ENCODE measurements at regions not wholly inside any gene's neighbourhood (a gene's known extent, or its start where the extent isn't known, plus 50 kb on each side); places are given as distances from the start of the nearest gene placed in this dataset.
"Not testable (repeated sequence)": the region's sequence is repeated elsewhere in the genome, so short reads cannot be mapped to it uniquely, and the experiment has no call there.

DNA sequence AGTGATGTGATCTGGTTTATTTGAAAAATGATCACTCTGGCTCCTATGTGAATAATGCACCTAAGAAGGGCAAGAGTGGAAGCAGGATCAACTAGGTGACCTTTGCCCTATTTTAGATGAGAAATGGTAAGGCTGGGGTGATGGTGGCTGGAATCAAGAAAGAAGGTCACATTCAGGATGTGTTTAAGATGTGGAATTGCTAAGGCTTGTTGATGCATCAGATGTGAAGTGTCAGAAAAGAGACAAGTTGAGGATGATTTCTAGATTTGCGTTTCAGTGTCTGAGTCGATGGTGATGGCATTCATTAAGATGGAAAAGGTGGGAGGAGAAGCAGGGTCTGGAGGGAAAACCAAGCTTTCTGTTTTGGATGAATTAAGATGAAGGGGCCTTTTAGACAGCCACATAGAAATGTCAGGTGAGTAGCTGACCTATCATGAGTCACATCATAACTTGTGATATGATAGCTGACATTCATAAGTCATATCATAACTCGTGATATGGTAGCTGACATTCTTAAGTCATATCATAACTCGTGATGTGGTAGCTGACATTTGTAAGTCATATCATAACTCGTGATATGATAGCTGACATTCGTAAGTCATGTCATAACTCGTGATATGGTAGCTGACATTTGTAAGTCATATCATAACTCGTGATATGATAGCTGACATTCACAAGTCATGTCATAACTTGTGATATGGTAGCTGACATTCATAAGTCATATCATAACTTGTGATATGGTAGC lies 101.2 kb upstream of the SEC11C start:
- DNase-seq (ENCODE audit: low spot score), result no peak

DNA sequence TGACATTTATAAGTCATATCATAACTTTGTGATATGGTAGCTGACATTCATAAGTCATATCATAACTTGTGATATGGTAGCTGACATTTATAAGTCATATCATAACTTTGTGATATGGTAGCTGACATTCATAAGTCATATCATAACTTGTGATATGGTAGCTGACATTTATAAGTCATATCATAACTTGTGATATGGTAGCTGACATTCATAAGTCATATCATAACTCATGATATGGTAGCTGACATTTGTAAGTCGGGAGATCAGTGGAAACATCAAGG lies 100.7 kb upstream of the SEC11C start:
- DNase-seq (ENCODE audit: low spot score), result not testable (repeated sequence)

DNA sequence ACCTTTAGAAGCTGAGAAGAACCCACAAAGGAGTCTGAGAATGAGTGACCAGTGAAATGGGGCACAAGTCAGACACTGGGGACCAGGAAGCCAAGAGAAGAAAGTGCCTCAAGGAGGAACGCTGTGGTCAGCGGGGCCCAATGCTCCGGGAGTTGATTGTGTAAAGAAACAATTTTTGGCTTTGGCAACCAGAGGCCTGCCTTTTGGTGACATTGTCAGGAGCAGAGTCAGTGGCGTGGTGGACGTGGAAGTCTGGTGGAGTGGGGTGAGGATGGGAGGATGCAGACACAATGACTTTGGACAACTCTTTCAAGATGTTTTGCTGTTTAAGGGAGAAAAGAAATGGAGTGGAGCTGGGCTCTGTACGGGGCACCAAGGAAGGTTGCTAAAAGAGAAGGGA lies 100.2 kb upstream of the SEC11C start:
- DNase-seq (ENCODE audit: low spot score), result no peak

DNA sequence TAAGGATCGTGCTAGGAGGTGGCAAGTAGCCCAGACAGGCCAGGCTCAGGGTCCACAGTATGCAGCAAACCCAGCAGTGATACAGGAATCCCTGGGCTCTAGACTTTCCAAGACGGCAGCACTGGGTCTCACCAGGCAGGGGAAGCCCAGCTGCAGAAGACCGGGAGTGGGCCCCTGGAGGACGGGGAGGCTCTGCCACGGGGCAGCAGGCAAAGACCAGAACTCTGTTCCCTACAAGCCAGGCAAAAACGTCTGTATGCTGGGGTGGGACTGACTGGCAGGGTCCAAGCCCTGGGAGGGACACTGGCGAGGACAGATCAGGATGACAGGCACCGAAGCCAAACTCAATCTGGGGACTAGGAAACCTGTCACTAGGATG lies 98.9 kb upstream of the SEC11C start:
- no peak for DNase-seq (ENCODE audit: low spot score)

DNA sequence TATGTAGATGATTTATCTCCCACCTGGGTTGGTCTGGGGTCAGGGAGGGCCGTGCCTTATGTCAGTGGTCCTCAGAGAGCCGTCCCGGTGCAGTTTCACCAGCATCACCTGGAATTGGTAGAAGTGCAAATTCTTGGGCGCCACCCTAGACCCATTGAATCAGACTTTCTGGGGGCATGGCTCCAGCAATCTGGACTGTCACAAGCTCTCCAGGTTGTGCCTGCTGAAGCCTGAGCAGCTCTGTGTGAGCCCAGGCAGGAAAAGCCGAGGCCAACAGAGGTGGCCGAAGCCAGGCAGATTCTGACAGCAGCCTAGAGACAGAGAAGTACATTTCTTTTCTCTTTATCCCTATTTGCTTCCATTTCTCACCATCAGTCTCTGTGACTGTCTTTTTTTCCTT lies 98.4 kb upstream of the SEC11C start:
- DNase-seq (ENCODE audit: low spot score), result no peak

DNA sequence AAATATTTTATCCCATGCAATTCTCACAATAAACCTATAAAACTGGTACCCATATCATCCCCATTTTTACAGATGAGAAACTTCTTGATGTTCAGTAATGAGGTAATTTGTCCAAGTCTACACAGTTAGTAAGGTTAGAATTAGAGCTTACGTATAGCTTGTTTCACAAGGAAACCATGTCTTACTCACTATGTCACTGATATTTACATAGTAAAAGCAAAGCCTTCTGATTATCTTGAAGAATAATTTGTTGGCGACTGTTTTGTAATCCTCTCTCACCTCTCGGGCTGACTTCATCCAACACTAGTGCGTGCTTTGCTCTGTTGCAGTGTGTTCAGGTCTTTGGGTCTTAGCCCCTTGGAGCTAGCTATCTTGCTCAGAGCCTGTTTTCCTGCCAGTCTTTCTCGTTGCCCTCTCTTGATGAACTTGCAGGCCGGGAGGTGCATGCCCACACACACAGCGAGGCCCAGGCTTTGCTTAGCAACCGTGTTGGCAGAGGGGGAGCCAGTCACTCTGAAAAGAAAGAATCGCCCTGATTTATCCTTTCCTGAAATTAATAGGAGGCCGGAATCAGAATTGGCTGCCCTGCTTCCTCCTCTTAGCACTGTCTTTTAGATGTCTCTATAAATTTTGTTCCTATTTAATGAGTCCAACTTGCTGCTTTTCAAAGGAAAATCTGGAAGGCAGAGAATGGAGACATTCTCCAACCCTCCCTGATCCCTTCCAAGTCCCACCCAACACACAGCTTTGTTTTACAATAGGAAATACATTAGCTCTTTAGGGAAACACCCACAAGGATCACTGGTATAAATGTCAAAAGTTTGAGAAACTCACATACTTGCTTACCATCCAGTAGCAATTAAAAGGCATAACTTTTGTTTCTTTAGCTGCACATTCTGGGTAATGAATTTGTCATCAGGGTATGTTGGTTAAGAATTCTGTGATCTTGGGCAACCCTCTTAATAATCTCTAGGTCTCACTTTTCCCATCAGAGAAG lies 97.6 kb upstream of the SEC11C start:
- DNase-seq (ENCODE audit: low spot score), result peak; percentile 77

DNA sequence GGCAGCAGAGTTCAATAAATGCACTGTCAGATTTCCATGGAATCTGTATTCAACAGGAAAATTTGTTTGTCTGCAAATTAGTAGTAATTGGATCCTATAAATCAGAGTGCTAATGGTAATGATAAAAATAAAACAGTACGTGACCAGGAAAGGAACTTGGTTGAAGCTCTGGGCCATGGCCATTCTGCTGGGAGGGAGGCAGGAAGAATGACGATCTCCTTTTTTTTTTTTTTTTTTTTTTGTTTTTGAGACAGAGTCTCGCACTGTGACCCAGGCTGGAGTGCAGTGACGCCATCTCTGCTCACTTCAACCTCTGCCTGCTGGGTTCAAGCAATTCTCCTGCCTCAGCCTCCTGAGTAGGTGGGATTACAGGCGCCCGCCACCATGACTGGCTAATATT lies 94.8 kb upstream of the SEC11C start:
- no peak for DNase-seq (ENCODE audit: low spot score)

DNA sequence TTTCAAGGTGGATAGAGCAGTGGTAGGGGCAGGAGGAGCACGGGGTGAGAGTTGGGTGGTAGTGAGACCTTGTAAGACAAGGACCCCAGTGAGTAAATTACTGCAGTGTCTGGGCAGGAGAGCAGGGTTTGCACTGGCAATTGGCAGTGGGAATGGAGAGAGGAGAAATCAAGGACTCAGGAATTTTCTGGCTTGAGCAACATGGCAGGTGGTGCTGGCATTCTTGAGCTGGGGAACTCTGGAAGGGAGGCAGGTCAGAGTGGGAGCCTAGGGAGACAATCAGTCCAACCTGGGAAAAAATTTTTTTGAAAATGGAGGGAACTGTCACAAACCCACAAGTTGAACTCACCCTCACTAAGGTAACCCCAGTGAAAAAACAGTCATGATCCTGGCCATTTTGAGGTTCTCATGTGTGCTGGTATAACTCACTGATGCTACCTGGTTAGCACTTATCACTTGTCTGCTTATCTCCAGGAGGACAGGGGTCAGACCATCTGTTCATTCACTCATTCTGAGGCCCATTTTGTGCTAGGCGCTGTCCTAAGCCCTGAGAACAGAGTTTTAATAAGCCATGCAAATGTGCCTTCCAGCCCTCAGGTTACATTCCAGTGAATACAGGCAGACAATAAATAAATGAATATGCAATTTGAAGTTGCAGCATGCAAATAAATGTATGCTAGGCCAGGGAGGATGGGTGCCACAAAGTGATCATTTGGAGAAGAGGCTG lies 92.2 kb upstream of the SEC11C start:
- DNase-seq (ENCODE audit: low spot score), result no peak

DNA sequence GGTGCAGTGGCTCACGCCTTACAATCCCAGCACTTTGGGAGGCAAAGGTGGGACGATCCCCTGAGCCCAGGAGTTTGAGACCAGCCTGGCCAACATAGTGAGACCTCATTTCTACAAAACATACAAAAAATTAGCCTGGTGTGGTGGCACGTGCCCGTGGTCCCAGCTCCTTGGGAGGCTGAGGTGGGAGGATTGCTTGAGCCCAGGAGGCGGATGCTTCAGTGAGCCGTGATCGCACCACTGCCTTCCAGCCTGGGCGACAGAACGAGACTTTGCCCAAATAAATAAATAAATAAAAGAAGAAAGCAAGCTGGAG lies 91.7 kb upstream of the SEC11C start:
- DNase-seq (ENCODE audit: low spot score), result no peak

DNA sequence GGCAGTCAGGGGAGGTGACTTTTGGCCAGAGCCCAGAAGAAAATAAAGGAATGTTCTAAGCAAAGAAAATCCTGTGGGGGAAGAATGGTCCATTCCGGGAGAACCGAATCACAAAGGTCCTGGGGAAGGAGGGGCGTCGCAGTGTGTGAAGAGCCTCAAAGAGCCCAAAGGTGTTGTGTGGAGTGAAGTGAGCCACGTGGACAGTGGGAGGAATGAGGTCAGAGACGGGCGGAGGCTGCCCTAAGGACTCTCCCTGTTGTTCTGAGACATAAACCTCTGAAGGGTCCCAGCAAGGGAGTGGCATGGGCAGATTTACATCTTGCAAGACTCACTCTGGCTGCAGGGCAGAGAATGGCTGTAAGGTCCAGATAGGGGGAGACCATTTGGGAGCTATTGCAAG lies 91.3 kb upstream of the SEC11C start:
- no peak for DNase-seq (ENCODE audit: low spot score)

DNA sequence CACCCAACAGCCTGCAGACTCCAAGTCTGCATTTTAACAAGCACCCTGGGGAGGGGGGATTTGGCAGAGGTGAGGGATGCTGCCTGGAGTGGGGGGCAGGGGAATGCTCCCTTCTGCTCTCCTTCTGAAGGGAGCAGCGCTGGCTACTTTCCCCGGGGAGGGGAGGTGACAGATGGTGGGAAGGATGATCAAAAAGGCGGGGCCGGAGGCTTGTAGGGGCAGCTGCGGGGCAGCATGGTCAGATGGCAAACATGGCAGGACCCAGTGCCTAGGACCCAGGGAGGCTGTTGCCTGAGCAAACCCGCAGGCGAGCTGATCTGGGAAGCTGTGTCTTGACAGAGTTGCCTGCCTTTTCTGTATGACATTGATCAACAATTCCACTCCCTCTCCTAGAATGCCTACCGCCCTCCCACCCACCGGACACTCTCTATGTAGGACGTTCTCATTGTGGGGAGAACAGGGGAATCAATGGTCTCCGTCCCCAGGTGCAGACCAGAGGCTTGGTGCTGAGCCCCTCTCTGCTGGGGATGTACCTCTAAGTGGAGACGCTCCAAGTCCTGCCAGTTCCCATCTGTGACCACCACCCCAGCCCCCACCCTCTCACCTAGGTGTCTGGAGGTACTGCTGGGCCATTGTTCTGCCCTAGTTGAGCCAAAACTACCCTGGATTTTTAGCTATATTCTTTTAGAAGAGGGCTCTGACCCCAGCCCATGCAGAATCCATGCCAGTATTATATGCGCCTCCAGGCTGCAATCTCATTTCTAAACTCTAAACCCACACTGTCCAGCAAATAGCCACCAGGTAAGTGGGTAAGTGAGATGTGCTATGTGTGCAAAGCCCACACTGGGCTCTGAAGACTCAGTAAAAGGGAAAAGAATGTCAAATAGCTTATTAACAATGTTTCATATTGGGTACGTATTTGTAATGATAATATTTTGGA lies 89.7 kb upstream of the SEC11C start:
- DNase-seq (ENCODE audit: low spot score), result no peak

DNA sequence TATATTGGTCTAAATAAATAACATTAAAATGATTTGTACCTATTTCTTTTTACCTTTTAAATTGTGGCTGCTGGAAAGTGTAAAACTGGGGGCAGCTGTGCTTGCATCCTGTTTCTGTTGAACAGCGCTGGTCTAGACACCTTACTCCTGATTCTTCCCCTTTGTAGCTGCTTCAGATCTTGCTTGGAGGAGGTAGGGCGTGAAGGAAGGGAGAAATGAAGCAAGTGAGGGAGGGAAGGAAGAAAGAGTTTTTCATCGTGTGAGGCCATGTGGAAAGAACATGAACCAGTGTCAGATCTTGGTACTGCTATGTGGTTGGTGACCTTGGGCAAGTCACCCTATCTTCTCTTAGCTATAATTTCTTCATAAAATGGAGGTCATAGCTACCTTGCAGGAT lies 89.0 kb upstream of the SEC11C start:
- DNase-seq (ENCODE audit: low spot score), result no peak

DNA sequence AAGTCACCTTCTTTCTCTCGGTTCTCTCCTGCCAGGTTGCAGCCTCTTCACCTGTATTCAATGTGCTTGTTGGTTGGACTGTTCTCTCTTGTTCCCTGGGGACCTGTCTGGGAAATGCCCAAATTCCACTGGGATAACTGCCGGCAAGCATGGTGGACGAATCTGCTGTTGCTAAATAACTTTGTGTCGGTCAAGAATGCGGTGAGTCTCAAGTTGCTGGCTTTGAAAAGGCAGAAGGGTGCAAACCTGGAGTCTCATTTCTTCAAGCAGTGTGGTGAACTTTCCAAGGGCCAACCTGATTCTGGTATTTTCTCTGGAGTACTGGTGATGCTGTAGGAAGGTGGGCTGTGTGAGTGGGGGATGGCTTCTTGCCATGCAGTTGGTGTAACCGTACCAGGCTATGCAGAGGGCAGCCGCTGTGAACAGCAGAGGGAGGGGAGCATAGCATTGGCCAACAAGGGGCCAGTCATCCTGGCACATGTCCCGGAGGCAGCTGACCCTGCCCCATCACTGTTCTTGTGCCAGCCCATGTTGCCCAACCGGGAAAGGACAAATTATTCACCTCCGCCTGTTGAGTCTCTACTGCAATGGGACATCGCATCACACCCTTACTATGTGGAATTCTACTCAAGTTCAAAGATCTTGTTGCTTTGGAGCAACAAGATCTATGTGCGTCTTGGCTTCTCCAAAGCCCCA lies 88.1 kb upstream of the SEC11C start:
- DNase-seq (ENCODE audit: low spot score), result no peak

DNA sequence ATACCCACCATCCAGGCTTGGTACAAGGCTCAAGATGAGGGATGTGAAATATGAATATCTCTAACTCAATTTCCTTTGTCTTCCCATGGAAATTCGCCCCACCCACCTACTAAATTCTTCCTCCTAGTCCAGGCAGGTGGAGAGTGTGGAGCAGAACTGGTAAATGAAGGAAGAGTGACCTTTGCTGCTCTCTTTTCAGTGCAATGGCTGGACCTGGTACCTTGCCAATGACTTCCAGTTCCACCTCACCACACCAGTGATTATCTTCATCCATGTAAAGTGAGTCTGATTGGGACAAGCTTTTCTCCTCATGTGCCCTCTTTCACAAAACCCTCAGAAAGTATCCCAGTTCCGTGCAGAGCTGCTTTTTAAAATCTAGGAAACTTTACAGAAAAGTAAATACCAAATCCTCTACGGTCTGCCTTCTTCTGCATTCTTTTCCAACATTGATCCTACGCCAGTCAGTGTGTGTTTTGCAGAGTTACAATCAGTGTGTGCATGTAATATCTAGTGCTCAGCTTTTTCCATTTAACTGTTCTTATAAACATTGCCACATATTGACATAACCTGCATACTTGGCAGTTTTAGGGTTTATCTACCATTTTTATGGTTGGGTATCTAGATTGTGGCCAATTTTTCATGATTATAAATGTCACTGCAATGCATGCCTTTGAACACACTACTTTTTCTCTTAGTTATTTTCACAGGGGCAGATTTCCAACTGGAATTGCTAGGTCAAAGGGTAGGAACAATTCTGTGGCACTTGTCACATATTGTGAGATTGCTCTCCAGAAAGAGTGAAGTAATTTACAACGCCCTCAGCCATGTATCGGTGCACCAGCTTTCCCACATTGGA lies 86.5 kb upstream of the SEC11C start:
- DNase-seq (ENCODE audit: low spot score), result no peak

DNA sequence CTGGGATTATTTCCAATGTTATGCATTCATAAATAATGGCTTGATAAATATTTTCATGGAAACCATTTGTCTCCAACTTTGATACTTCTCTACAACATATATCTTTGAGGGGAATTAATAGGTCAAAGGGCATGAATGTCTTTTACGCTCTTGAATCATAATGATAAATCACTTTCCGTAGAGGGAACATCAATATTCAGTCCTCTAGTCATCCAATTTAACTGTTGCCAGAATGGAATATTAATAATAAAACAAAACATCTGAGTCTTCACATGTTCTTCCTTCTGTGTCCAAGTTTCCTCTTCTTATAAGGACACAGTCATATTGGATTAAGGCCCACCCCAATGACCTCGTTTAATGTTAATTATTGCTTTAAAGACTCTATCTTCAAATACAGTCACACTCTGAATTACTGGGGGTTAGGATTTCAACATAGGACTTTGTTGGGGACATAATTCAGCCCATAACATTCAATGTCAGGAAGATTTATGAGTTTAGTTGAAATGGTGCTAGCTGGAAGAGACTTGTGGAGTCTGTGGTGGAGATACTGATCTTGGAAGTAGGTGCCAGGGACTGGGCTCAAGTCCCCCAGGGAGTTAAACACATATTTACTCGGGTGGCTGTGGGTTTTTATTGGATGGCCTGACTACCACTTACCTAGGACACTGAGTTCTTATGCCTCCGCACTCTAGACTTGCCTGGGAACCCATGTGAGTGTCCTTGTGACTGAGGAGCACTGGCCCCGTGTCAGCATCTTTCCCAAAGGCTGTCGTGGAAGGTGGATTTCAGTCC lies 85.0 kb upstream of the SEC11C start:
- no peak for DNase-seq (ENCODE audit: low spot score)

DNA sequence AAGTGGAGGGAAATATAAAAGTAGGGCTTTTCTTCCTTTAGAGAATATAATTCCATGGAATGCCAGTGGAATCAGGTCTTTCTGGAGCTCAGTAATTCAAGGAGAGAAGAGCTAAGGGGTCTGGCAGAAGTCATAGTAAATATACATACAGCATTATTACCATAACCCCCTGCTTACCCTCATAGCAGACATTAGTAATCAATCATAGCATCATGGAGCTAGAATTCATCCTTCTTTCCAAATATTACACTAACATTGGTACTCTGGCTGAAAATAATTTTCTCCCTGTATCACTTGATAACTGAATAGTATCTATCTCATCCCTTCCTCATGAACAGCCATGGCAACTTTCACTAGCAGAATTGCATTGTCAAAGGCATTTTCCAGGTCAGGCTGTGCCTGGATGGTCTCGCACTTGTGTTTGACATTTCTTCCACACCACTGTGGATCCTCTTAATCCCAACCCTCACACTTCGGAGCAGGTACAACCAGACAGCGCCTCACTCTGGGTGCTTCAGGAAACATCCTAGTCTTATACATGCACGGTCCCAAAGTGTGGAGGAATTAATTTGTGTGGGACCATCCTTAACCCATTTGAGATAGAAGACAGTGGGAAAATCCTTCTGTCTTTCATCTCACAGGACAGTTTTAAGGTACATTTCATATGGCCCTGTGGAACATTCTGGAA lies 84.2 kb upstream of the SEC11C start:
- no peak for DNase-seq (ENCODE audit: low spot score)

DNA sequence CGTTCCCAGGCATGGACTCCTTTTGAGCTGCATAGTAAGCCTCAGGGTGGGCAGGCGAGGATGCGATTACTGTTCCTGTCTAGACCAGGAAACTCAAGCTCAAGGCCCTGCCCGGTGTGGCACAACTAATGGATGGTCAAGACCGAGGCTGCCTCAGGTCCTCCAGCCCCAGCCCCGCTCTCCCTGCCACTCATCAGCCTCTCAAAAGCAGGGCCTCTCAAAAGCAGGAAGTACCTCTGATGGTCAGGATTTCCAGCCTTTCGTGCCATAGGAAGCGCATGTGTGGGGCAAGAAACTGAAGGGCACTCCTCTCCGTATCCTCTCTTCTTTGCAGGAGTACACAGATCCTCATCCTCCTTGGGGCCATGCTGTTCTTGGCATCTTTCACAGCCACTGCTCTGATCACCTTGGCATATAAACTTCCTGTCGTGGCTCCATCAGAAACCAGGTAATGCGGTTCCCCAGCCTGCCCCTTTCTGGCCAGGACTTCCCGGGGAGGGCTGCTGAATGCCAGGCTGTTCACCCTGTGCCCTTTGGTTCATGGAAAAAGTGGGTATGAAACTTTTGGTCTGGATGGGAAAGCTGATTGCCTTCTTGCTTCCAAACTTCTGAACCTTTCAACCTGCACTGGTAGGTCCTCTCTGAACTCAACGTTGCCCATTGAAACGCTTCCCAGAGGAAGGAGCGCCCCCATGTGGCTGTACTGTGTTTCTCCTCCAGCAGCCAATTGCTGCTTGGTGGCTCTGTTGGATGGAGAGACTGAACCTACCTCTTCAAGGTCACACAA lies 82.8 kb upstream of the SEC11C start:
- no peak for DNase-seq (ENCODE audit: low spot score)

DNA sequence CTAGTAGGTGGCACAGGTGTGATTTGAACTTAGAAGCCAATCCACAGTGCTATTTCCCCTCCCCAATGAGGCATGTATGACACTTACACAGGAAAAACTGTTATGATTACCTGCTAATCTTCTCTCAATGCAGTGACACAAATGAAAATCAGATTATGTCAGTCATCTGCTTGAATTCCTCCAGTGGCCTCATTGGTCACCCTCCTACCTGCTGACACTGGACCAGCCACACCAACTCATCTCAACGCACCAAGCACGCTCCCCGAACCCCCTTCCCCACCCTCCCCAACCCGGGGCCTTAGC lies 82.2 kb upstream of the SEC11C start:
- DNase-seq (ENCODE audit: low spot score), result no peak
